PFSK-1 (cell line): ENCODE measurements at regions not wholly inside any gene's neighbourhood (a gene's known extent, or its start where the extent isn't known, plus 50 kb on each side); places are given as distances from the start of the nearest gene placed in this dataset.

Source experiments
- FOXP2 ChIP-seq: optimal IDR thresholded peaks from 2 replicates; pipeline ENCODE3; 2011; ENCODE audit warnings: borderline replicate concordance, control low read depth, inconsistent platforms; ENCODE audit not compliant: insufficient read depth; ENCODE audit errors: extremely low read length, extremely low read depth
- POLR2AphosphoS5 ChIP-seq: IDR thresholded peaks from 2 replicates; pipeline ENCODE4 v1.6.1; 2012; ENCODE audit warnings: low read depth, mild to moderate bottlenecking, control low read depth, low read length, moderate library complexity
- SIN3A ChIP-seq: IDR thresholded peaks from 2 replicates; pipeline ENCODE4 v1.6.1; 2012; ENCODE audit warnings: mild to moderate bottlenecking, low read length, moderate library complexity, borderline replicate concordance; ENCODE audit not compliant: insufficient read depth
- TAF1 ChIP-seq: IDR thresholded peaks from 2 replicates; pipeline ENCODE4 v1.6.1; 2012; ENCODE audit warnings: low read length, control low read depth, borderline replicate concordance; ENCODE audit not compliant: insufficient read depth
- TF ChIP-seq, protein P1 (sequence below), 2 experiments: IDR thresholded peaks; 2 replicates each; pipeline versions ENCODE4 v1.6.1 to v1.8.0; 2011 to 2012; ENCODE audit warnings: low read depth in 2 of 2, low read length in 2 of 2, control low read depth in 1 of 2, inconsistent platforms in 1 of 2, mild to moderate bottlenecking in 1 of 2, moderate library complexity in 1 of 2; ENCODE audit not compliant: insufficient read depth in 1 of 2

DNA sequence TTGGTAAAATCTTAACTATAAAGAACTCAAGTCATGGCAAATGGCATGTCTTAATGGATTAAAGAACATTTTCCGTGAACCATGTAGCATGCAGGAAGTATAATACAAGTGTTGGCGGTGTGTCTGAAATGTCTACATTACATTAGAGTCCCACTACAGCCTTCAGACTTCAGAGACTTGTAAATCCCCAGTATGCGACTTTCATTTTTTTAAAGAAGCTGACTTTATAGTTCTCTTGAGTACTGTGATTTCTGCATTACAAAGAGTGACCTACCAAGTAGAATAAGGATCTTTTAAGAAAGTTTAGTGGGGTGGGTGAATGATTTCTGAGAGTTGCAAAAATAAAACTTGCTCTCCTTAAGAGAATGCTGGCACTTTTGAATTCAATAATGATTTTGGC is 140.7 kb upstream of the FN1 start:
- no peak for TF ChIP-seq FOXP2
- TF ChIP-seq SIN3A: no peak
- no peak for TF ChIP-seq TAF1
- TF ChIP-seq POLR2AphosphoS5: no peak
- TF ChIP-seq, protein P1, sequence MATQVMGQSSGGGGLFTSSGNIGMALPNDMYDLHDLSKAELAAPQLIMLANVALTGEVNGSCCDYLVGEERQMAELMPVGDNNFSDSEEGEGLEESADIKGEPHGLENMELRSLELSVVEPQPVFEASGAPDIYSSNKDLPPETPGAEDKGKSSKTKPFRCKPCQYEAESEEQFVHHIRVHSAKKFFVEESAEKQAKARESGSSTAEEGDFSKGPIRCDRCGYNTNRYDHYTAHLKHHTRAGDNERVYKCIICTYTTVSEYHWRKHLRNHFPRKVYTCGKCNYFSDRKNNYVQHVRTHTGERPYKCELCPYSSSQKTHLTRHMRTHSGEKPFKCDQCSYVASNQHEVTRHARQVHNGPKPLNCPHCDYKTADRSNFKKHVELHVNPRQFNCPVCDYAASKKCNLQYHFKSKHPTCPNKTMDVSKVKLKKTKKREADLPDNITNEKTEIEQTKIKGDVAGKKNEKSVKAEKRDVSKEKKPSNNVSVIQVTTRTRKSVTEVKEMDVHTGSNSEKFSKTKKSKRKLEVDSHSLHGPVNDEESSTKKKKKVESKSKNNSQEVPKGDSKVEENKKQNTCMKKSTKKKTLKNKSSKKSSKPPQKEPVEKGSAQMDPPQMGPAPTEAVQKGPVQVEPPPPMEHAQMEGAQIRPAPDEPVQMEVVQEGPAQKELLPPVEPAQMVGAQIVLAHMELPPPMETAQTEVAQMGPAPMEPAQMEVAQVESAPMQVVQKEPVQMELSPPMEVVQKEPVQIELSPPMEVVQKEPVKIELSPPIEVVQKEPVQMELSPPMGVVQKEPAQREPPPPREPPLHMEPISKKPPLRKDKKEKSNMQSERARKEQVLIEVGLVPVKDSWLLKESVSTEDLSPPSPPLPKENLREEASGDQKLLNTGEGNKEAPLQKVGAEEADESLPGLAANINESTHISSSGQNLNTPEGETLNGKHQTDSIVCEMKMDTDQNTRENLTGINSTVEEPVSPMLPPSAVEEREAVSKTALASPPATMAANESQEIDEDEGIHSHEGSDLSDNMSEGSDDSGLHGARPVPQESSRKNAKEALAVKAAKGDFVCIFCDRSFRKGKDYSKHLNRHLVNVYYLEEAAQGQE (IDR thresholded peaks at IDR 0.05; ENCODE audit: insufficient read depth in 1 of 2, low read depth in 2 of 2, low read length in 2 of 2): no peak

GRCh38 chr2:215573496-215573895 is 137.6 kb upstream of the FN1 start:
- no peak for TF ChIP-seq FOXP2
- TF ChIP-seq, protein P1 (IDR thresholded peaks at IDR 0.05; ENCODE audit: insufficient read depth in 1 of 2, low read depth in 2 of 2, low read length in 2 of 2): no peak
- no peak for TF ChIP-seq TAF1
- no peak for TF ChIP-seq SIN3A
- TF ChIP-seq POLR2AphosphoS5: no peak

GRCh38 chr2:215572341-215572848 is 136.5 kb upstream of the FN1 start:
- TF ChIP-seq SIN3A (no peak), FOXP2 (no peak), POLR2AphosphoS5 (no peak), TAF1 (no peak)
- TF ChIP-seq, protein P1 (IDR thresholded peaks at IDR 0.05; ENCODE audit: insufficient read depth in 1 of 2, low read depth in 2 of 2, low read length in 2 of 2): no peak

GRCh38 chr2:215571689-215572088 is 135.8 kb upstream of the FN1 start:
- TF ChIP-seq TAF1 (no peak), SIN3A (no peak), FOXP2 (no peak)

GRCh38 chr2:215567504-215567903 is 131.6 kb upstream of the FN1 start:
- no peak for TF ChIP-seq TAF1
- no peak for TF ChIP-seq SIN3A
- no peak for TF ChIP-seq POLR2AphosphoS5
- TF ChIP-seq, protein P1 (IDR thresholded peaks at IDR 0.05; ENCODE audit: insufficient read depth in 1 of 2, low read depth in 2 of 2, low read length in 2 of 2): no peak
- no peak for TF ChIP-seq FOXP2
